ENCODE measurements at regions not wholly inside any gene's neighbourhood (a gene's known extent, or its start where the extent isn't known, plus 50 kb on each side); places are given as distances from the start of the nearest gene placed in this dataset.
"Not testable (repeated sequence)": the region's sequence is repeated elsewhere in the genome, so short reads cannot be mapped to it uniquely, and the experiment has no call there.

- DNase-seq (ENCODE audit: low read depth, low spot score): peak; percentile 64
- ChIA-PET POLR2A (no interaction called here), CTCF (interaction anchor here (0.5 kb wide), 1 partner anchor 181 kb away, joined by 7 read pairs; no protein-coding TSS in a partner anchor)
- TF ChIP-seq CTCF (IDR thresholded peaks at IDR 0.05; ENCODE audit: low read depth, low read length): no peak
- H3K4me3 ChIP-seq (ENCODE audit: low read depth, low read length): no peak overlapping the region
- no peaks in the 10 kb centered on the region; the same call in 1 of the 2 replicates for H3K9me3 ChIP-seq (ENCODE audit: control insufficient read depth, insufficient read depth, low read length)
- peaks cover 37% of the 10 kb centered on the region for H3K27me3 ChIP-seq (ENCODE audit: control insufficient read depth, insufficient read depth, low read length)
- peak overlapping the region; percentile 75 for H3K27ac ChIP-seq (ENCODE audit: low read depth, low read length)
Observed at GRCh38 chr2:105487142-105488069, 88.6 kb upstream of the FHL2 start.

GRCh38 chr2:105486762-105487141, 87.9 kb upstream of the FHL2 start:
- ChIA-PET POLR2A (no interaction called here), CTCF (interaction anchor here (1.3 kb wide), 1 partner anchor 34 kb away, joined by 4 read pairs; no protein-coding TSS in a partner anchor)
- no peak for TF ChIP-seq CTCF (IDR thresholded peaks at IDR 0.05; ENCODE audit: low read depth, low read length)
- no peak overlapping the region for H3K4me3 ChIP-seq (ENCODE audit: low read depth, low read length)
- peaks cover 30% of the 10 kb centered on the region for H3K27me3 ChIP-seq (ENCODE audit: control insufficient read depth, insufficient read depth, low read length)
- H3K27ac ChIP-seq (ENCODE audit: low read depth, low read length): peak overlapping the region; percentile 75
- DNase-seq (ENCODE audit: low read depth, low spot score): no peak
- no peaks in the 10 kb centered on the region; the same call in 1 of the 2 replicates for H3K9me3 ChIP-seq (ENCODE audit: control insufficient read depth, insufficient read depth, low read length)

GRCh38 chr2:105478670-105479069, 79.8 kb upstream of the FHL2 start:
- no peak for DNase-seq (ENCODE audit: low read depth, low spot score)
- ChIA-PET POLR2A (no interaction called here), CTCF (no interaction called here)
- Histone ChIP-seq H3K27me3 (ENCODE audit: control insufficient read depth, insufficient read depth, low read length) (peaks cover 22% of the 10 kb centered on the region), H3K4me3 (ENCODE audit: low read depth, low read length) (no peak overlapping the region), H3K27ac (ENCODE audit: low read depth, low read length) (no peak overlapping the region), H3K9me3 (ENCODE audit: control insufficient read depth, insufficient read depth, low read length) (no peaks in the 10 kb centered on the region)
- TF ChIP-seq CTCF (IDR thresholded peaks at IDR 0.05; ENCODE audit: low read depth, low read length): no peak

- DNase-seq (ENCODE audit: low read depth, low spot score); POLR2A ChIA-PET; H3K27ac ChIP-seq (ENCODE audit: low read depth, low read length); H3K9me3 ChIP-seq (ENCODE audit: control insufficient read depth, insufficient read depth, low read length); H3K4me3 ChIP-seq (ENCODE audit: low read depth, low read length); CTCF ChIA-PET: not testable (repeated sequence)
- peaks cover 27% of the 10 kb centered on the region for H3K27me3 ChIP-seq (ENCODE audit: control insufficient read depth, insufficient read depth, low read length)
Observed at GRCh38 chr2:105477050-105477620, 78.3 kb upstream of the FHL2 start.

GRCh38 chr2:105473011-105473410, 74.2 kb upstream of the FHL2 start:
- CTCF ChIA-PET: interaction anchor here (1.0 kb wide), 1 partner anchor 48 kb away, joined by 9 read pairs; no protein-coding TSS in a partner anchor
- TF ChIP-seq CTCF (IDR thresholded peaks at IDR 0.05; ENCODE audit: low read depth, low read length): no peak
- no peak for DNase-seq (ENCODE audit: low read depth, low spot score)
- H3K27me3 ChIP-seq (ENCODE audit: control insufficient read depth, insufficient read depth, low read length): peaks cover 22% of the 10 kb centered on the region
- H3K9me3 ChIP-seq (ENCODE audit: control insufficient read depth, insufficient read depth, low read length): no peaks in the 10 kb centered on the region
- no peak overlapping the region for H3K4me3 ChIP-seq (ENCODE audit: low read depth, low read length)
- H3K27ac ChIP-seq (ENCODE audit: low read depth, low read length): no peak overlapping the region
- POLR2A ChIA-PET: no interaction called here
